K562 (cell line): ENCODE measurements at regions not wholly inside any gene's neighbourhood (a gene's known extent, or its start where the extent isn't known, plus 50 kb on each side); places are given as distances from the start of the nearest gene placed in this dataset.

ENCODE experiments used
- ATAC-seq: fragments of 200-7000 bp; cut with Tn5 transposase; 3 replicates; pipeline ENCODE4 v1.9.1; 2020; ENCODE audit warnings: moderate library complexity
- BruUV-seq: library from RNA; stranded (reverse); fragments of 400-500 nt; replicated peaks from 2 replicates; lab custom pipeline; 2021; lab: Mats Ljungman, UMichigan
- CTCF ChIA-PET: fragments of 300-600 bp; formaldehyde crosslinking; extraction: SDS; loops from one replicate; lab custom pipeline; 2021; ENCODE audit warnings: low intra/inter-chr PET ratio; lab: Yijun Ruan, JAX
- POLR2A ChIA-PET: fragments of 300-600, 350-650 bp; sonication (Branson Sonifier 250); formaldehyde crosslinking; extraction: SDS; loops from one replicate; lab custom pipeline; 2021; ENCODE audit warnings: antibody characterized with exemption, inconsistent platforms; lab: Yijun Ruan, JAX
- DNase-seq, 4 experiments: peaks; one replicate each; pipeline versions ENCODE4 v3.0.0 to v3.0.0-alpha.2; 2011 to 2018; ENCODE audit warnings: low spot score in 3 of 4, mixed read lengths in 3 of 4; ENCODE audit errors: extremely low read depth in 1 of 4
- FAIRE-seq: peaks from 2 replicates; lab custom pipeline; 2011; peaks lifted over from hg19 to GRCh38; lab: Jason Lieb, UNC
- H2AFZ ChIP-seq: 2 replicates; pipeline ENCODE4 v1.6.0; 2011; ENCODE audit warnings: low read depth, low read length, control low read depth, inconsistent platforms
- H3K27ac ChIP-seq: fragments of 200-600 bp; 3 replicates; pipeline ENCODE4 v1.8.0; 2011; ENCODE audit warnings: low read depth, mild to moderate bottlenecking, control low read depth, inconsistent platforms, low read length, moderate library complexity, mixed read lengths; ENCODE audit errors: extremely low read depth
- H3K27me3 ChIP-seq, 2 experiments: fragments of 300-600 bp in 1 of 2; 2 replicates in 1 of 2; 3 replicates in 1 of 2; pipeline versions ENCODE4 v1.6.0 to v1.8.0; 2011; ENCODE audit warnings: inconsistent platforms in 2 of 2, low read length in 2 of 2, mild to moderate bottlenecking in 1 of 2, mixed read lengths in 1 of 2, moderate library complexity in 1 of 2; ENCODE audit not compliant: control insufficient read depth in 2 of 2, insufficient read depth in 2 of 2
- H3K36me3 ChIP-seq: fragments of 300-600 bp; 3 replicates; pipeline ENCODE4 v1.8.0; 2011; ENCODE audit warnings: mild to moderate bottlenecking, low read length, inconsistent platforms; ENCODE audit not compliant: control insufficient read depth, insufficient read depth
- H3K4me1 ChIP-seq, 2 experiments: fragments of 200-600 bp in 1 of 2; replicated peaks in 1 of 2; 2 replicates in 1 of 2; 3 replicates in 1 of 2; pipeline versions ENCODE4 v1.5.1 to v1.8.0; 2011; ENCODE audit warnings: inconsistent platforms in 2 of 2, low read length in 2 of 2, mild to moderate bottlenecking in 1 of 2, mixed read lengths in 1 of 2, moderate library complexity in 1 of 2; ENCODE audit not compliant: control insufficient read depth in 2 of 2, insufficient read depth in 2 of 2
- H3K4me2 ChIP-seq: 2 replicates; pipeline ENCODE4 v1.6.1; 2011; ENCODE audit warnings: low read length, control low read depth, inconsistent platforms, mixed read lengths; ENCODE audit not compliant: insufficient read depth
- H3K4me3 ChIP-seq: fragments of 200-600 bp; sonication (generic), shearing (Covaris generic); 2 replicates; pipeline ENCODE4 v1.5.1; 2016; ENCODE audit warnings: control low read depth, inconsistent platforms
- H3K79me2 ChIP-seq: fragments of 200-600 bp; 3 replicates; pipeline ENCODE4 v1.8.0; 2011; ENCODE audit warnings: low read length, inconsistent platforms; ENCODE audit not compliant: control insufficient read depth, insufficient read depth
- H3K9ac ChIP-seq, 2 experiments: 2 replicates each; pipeline versions ENCODE4 v1.6.0 to v1.6.1; 2011; ENCODE audit warnings: low read depth in 2 of 2, low read length in 2 of 2, control low read depth in 1 of 2, inconsistent platforms in 1 of 2, mild to moderate bottlenecking in 1 of 2, mixed read lengths in 1 of 2; ENCODE audit not compliant: insufficient read depth in 1 of 2
- H3K9me1 ChIP-seq: one replicate; pipeline ENCODE4 v1.6.0; 2011; ENCODE audit warnings: inconsistent platforms, mild to moderate bottlenecking, low read length, moderate library complexity; ENCODE audit not compliant: control insufficient read depth, insufficient read depth
- H3K9me3 ChIP-seq: replicated peaks from 2 replicates; pipeline ENCODE4 v1.5.1; 2011; ENCODE audit warnings: low read depth, low read length, inconsistent platforms; ENCODE audit not compliant: control insufficient read depth, insufficient read depth
- H4K20me1 ChIP-seq: replicated peaks from 2 replicates; pipeline ENCODE4 v1.6.1; 2011; ENCODE audit warnings: low read length, inconsistent platforms, mixed read lengths; ENCODE audit not compliant: control insufficient read depth, insufficient read depth
- ATF6 ChIP-seq: sonication (generic); formaldehyde crosslinking; IDR thresholded peaks from 2 replicates; pipeline ENCODE4 v1.4.0; 2020; ENCODE audit warnings: mild to moderate bottlenecking, missing genetic modification reagents
- HMGN3 ChIP-seq: IDR thresholded peaks from 2 replicates; pipeline ENCODE4 v1.6.1; 2011; ENCODE audit warnings: borderline replicate concordance, low read depth, mild to moderate bottlenecking, mixed read lengths, low read length; ENCODE audit not compliant: insufficient read length; ENCODE audit errors: extremely low read depth
- LARP7 ChIP-seq: fragments of 450-650 bp; IDR thresholded peaks from 2 replicates; pipeline ENCODE4 v1.6.1; 2016
- MCM2 ChIP-seq: fragments of 450-650 bp; IDR thresholded peaks from 2 replicates; pipeline ENCODE4 v1.6.1; 2017; ENCODE audit warnings: low read depth, mild to moderate bottlenecking
- MTA2 ChIP-seq: fragments of 450-650 bp; IDR thresholded peaks from 2 replicates; pipeline ENCODE4 v1.6.1; 2016; ENCODE audit warnings: low read depth
- PTBP1 ChIP-seq: fragments of 200-400 bp; formaldehyde crosslinking; IDR thresholded peaks from 2 replicates; pipeline ENCODE4 v1.6.1; 2017; ENCODE audit warnings: low read depth, low read length
- SNRNP70 ChIP-seq: fragments of 200-400 bp; formaldehyde crosslinking; optimal IDR thresholded peaks from 2 replicates; pipeline ENCODE3; 2017; ENCODE audit warnings: low read depth, low read length
- SRSF7 ChIP-seq: fragments of 200-400 bp; formaldehyde crosslinking; optimal IDR thresholded peaks from 2 replicates; pipeline ENCODE3; 2017; ENCODE audit warnings: mild to moderate bottlenecking, low read depth, low read length
- SUPT5H ChIP-seq: fragments of 450-650 bp; IDR thresholded peaks from 2 replicates; pipeline ENCODE4 v1.6.1; 2016
- TAF9B ChIP-seq: fragments of 450-650 bp; IDR thresholded peaks from 2 replicates; pipeline ENCODE4 v1.6.1; 2018; ENCODE audit warnings: mild to moderate bottlenecking; ENCODE audit not compliant: partially characterized antibody
- ZC3H8 ChIP-seq: fragments of 450-650 bp; IDR thresholded peaks from 2 replicates; pipeline ENCODE4 v1.6.1; 2017
- ZNF696 ChIP-seq: fragments of 250-450 bp; sonication (Bioruptor Pico); conservative IDR thresholded peaks from 2 replicates; pipeline ENCODE4 v1.4.0; 2020; ENCODE audit warnings: mild to moderate bottlenecking, moderate library complexity
- WGBS: fragments of 100-300 bp; shearing (Covaris generic); methylation state at CpG from one replicate; pipeline ENCODE4 v1.1.6; 2016; ENCODE audit warnings: low coverage, mixed read lengths; ENCODE audit not compliant: insufficient coverage; ENCODE audit errors: missing lambda C conversion rate; 5-methylcytosine and 5-hydroxymethylcytosine counted together
- in situ Hi-C: fragments of 300-500 bp; cut with MboI; formaldehyde crosslinking; loops from 4 replicates; pipeline ENCODE4 v1.15.0; 2018; ENCODE audit warnings: inconsistent platforms, mixed read lengths
- intact Hi-C: fragments of 100-400 bp; cut with micrococcal nuclease; formaldehyde crosslinking; loops from 2 replicates; pipeline ENCODE4 v1.14.2; 2022

- intact Hi-C loops: no loop called here
- TF ChIP-seq LARP7 (no peak), SNRNP70 (no peak), SRSF7 (no peak), TAF9B (no peak), MTA2 (no peak), ATF6 (CRISPR knock-in tag) (no peak), ZNF696 (CRISPR knock-in tag) (no peak), SUPT5H (no peak), MCM2 (no peak), PTBP1 (no peak), ZC3H8 (no peak), HMGN3 (no peak)
- CTCF ChIA-PET: no interaction called here
Observed at GRCh38 chr14:26849514-26849913, 251.7 kb upstream of the NOVA1 start.

More at GRCh38 chr14:26849514-26849913, 251.7 kb upstream of the NOVA1 start:
- H3K79me2 ChIP-seq: peaks cover 30% of the 10 kb centered on the region
- no peak overlapping the region for H3K9ac ChIP-seq
- WGBS: 70% methylated on average over 1 of the region's 4 CpGs
- BruUV-seq: no TSS peak
- no peak overlapping the region for H2AFZ ChIP-seq
- no peak for ATAC-seq
- H3K4me1 ChIP-seq: peaks cover 0 to 7% of the 10 kb centered on the region in 2 experiments; a peak in 4 of 5 replicates
- H3K9me1 ChIP-seq: no peaks in the 10 kb centered on the region
- DNase-seq: no peak
- POLR2A ChIA-PET: no interaction called here
- no peak overlapping the region for H3K4me2 ChIP-seq
- no peak overlapping the region for H3K4me3 ChIP-seq
- H3K27ac ChIP-seq: no peak overlapping the region
- in situ Hi-C loops: no loop called here
- no peak for FAIRE-seq
- H4K20me1 ChIP-seq: no peaks in the 10 kb centered on the region
- H3K9me3 ChIP-seq: no peaks in the 10 kb centered on the region
- H3K36me3 ChIP-seq: no peaks in the 10 kb centered on the region
- H3K27me3 ChIP-seq: no peaks in the 10 kb centered on the region
